OCI-LY7 (cell line): ENCODE measurements at regions not wholly inside any gene's neighbourhood (a gene's known extent, or its start where the extent isn't known, plus 50 kb on each side); places are given as distances from the start of the nearest gene placed in this dataset.

ENCODE experiments used
- BruUV-seq: library from RNA; stranded (reverse); fragments of 400-500 nt; replicated peaks from 2 replicates; lab custom pipeline; 2021; lab: Mats Ljungman, UMichigan
- CTCF ChIA-PET: fragments of 300-600 bp; sonication (Branson Sonifier 250); formaldehyde crosslinking; loops from one replicate; lab custom pipeline; 2022; ENCODE audit warnings: antibody characterized with exemption; ENCODE audit not compliant: unreplicated experiment; lab: Charles Lee
- POLR2A ChIA-PET: fragments of 300-600 bp; sonication (Branson Sonifier 250); formaldehyde crosslinking; loops from one replicate; lab custom pipeline; 2022; ENCODE audit warnings: antibody characterized with exemption; lab: Charles Lee
- DNase-seq: peaks from one replicate; pipeline ENCODE4 v3.0.0-alpha.2; 2015; ENCODE audit warnings: low spot score
- H2AFZ ChIP-seq: fragments of 200-600 bp; sonication (generic), shearing (Covaris generic); 2 replicates; pipeline ENCODE4 v1.6.1; 2014; ENCODE audit warnings: mild to moderate bottlenecking, antibody characterized with exemption, low read length, moderate library complexity
- H3K27ac ChIP-seq: fragments of 200-600 bp; sonication (generic); 2 replicates; pipeline ENCODE4 v1.5.1; 2014; ENCODE audit warnings: mixed run types, low read depth, mild to moderate bottlenecking, moderate library complexity, low read length, inconsistent platforms; ENCODE audit not compliant: poor library complexity, severe bottlenecking
- H3K36me3 ChIP-seq: fragments of 200-600 bp; sonication (generic); 2 replicates; pipeline ENCODE4 v1.6.1; 2014; ENCODE audit warnings: mild to moderate bottlenecking, antibody characterized with exemption, low read length, moderate library complexity, mixed read lengths; ENCODE audit not compliant: insufficient read depth
- H3K4me1 ChIP-seq: fragments of 200-600 bp; sonication (generic); 2 replicates; pipeline ENCODE4 v1.5.1; 2014; ENCODE audit warnings: mild to moderate bottlenecking, low read length; ENCODE audit not compliant: insufficient read depth, poor library complexity, severe bottlenecking
- H3K4me2 ChIP-seq: fragments of 200-600 bp; sonication (generic); 2 replicates; pipeline ENCODE4 v1.6.1; 2014; ENCODE audit warnings: mild to moderate bottlenecking, low read length
- H3K4me3 ChIP-seq: fragments of 200-600 bp; sonication (generic); 2 replicates; pipeline ENCODE4 v1.5.1; 2014; ENCODE audit warnings: mild to moderate bottlenecking, low read depth, low read length; ENCODE audit not compliant: poor library complexity, severe bottlenecking
- H3K79me2 ChIP-seq: fragments of 200-600 bp; sonication (generic); 2 replicates; pipeline ENCODE4 v1.6.1; 2016; ENCODE audit warnings: low read depth, mild to moderate bottlenecking, low read length, moderate library complexity, mixed read lengths; ENCODE audit not compliant: insufficient read depth
- H3K9me2 ChIP-seq: fragments of 200-600 bp; sonication (generic); 2 replicates; pipeline ENCODE4 v1.6.1; 2016; ENCODE audit warnings: mild to moderate bottlenecking, low read length, mixed read lengths; ENCODE audit not compliant: insufficient read depth
- H3K9me3 ChIP-seq: fragments of 200-600 bp; sonication (generic); 2 replicates; pipeline ENCODE4 v1.6.1; 2014; ENCODE audit warnings: mild to moderate bottlenecking, mixed run types, low read length, mixed read lengths
- H4K20me1 ChIP-seq: fragments of 200-600 bp; sonication (generic); 2 replicates; pipeline ENCODE4 v1.6.1; 2014; ENCODE audit warnings: mild to moderate bottlenecking, antibody characterized with exemption, low read length, moderate library complexity, mixed read lengths; ENCODE audit not compliant: insufficient read depth
- CTCF ChIP-seq: fragments of 200-600 bp; sonication (generic); conservative IDR thresholded peaks from 2 replicates; pipeline ENCODE4 v1.5.1; 2014; ENCODE audit warnings: mild to moderate bottlenecking, antibody characterized with exemption, low read length, moderate library complexity, mixed read lengths
- EZH2phosphoT487 ChIP-seq: fragments of 200-600 bp; sonication (generic); IDR thresholded peaks from 2 replicates; pipeline ENCODE4 v1.6.1; 2018; ENCODE audit warnings: low read depth, borderline replicate concordance, mild to moderate bottlenecking, mixed run types, antibody characterized with exemption, low read length, moderate library complexity, mixed read lengths
- intact Hi-C: fragments of 100-400 bp; cut with micrococcal nuclease; formaldehyde crosslinking; loops from one replicate; pipeline ENCODE4 v1.10.0; 2022; ENCODE audit not compliant: unreplicated experiment

GRCh38 chr13:59360108-59360507, 803.6 kb downstream of the DIAPH3 start:
- Histone ChIP-seq H3K4me1 (no peaks in the 10 kb centered on the region), H2AFZ (no peak overlapping the region), H4K20me1 (no peaks in the 10 kb centered on the region), H3K9me3 (no peaks in the 10 kb centered on the region), H3K36me3 (no peaks in the 10 kb centered on the region), H3K4me2 (no peak overlapping the region), H3K79me2 (no peaks in the 10 kb centered on the region), H3K27ac (no peak overlapping the region), H3K9me2 (no peaks in the 10 kb centered on the region), H3K4me3 (no peak overlapping the region)
- intact Hi-C loops = no loop called here
- DNase-seq = no peak
- TF ChIP-seq EZH2phosphoT487 (no peak), CTCF (no peak)
- BruUV-seq = no TSS peak
- POLR2A ChIA-PET = interaction anchor here (0.7 kb wide), 1 partner anchor 31 kb away, joined by 4 read pairs; no protein-coding TSS in a partner anchor
- CTCF ChIA-PET = no interaction called here

GRCh38 chr13:59360916-59361315, 802.8 kb downstream of the DIAPH3 start:
- Histone ChIP-seq H3K4me3 (no peak overlapping the region), H3K4me2 (no peak overlapping the region), H3K4me1 (no peaks in the 10 kb centered on the region), H3K9me3 (no peaks in the 10 kb centered on the region), H4K20me1 (no peaks in the 10 kb centered on the region), H3K9me2 (no peaks in the 10 kb centered on the region), H3K27ac (no peak overlapping the region), H2AFZ (no peak overlapping the region), H3K36me3 (no peaks in the 10 kb centered on the region), H3K79me2 (no peaks in the 10 kb centered on the region)
- CTCF ChIA-PET = no interaction called here
- intact Hi-C loops = no loop called here
- POLR2A ChIA-PET = interaction anchor here (0.5 to 0.7 kb wide), 3 partner anchors 30 to 1154 kb away, joined by 3 to 4 read pairs (median 3); no protein-coding TSS in a partner anchor
- TF ChIP-seq CTCF (no peak), EZH2phosphoT487 (no peak)
- no TSS peak for BruUV-seq
- no peak for DNase-seq

GRCh38 chr13:59363313-59363712, 800.4 kb downstream of the DIAPH3 start:
- CTCF ChIA-PET = no interaction called here
- intact Hi-C loops = no loop called here
- no peaks in the 10 kb centered on the region for H3K36me3 ChIP-seq
- no peaks in the 10 kb centered on the region for H4K20me1 ChIP-seq
- H3K9me2 ChIP-seq = no peaks in the 10 kb centered on the region
- DNase-seq = no peak
- no peak overlapping the region for H3K27ac ChIP-seq
- POLR2A ChIA-PET = no interaction called here
- no peak overlapping the region for H3K4me3 ChIP-seq
- no TSS peak for BruUV-seq
- H2AFZ ChIP-seq = no peak overlapping the region
- no peaks in the 10 kb centered on the region for H3K79me2 ChIP-seq
- no peak for TF ChIP-seq CTCF
- TF ChIP-seq EZH2phosphoT487 = no peak
- H3K4me2 ChIP-seq = no peak overlapping the region
- H3K9me3 ChIP-seq = no peaks in the 10 kb centered on the region
- no peaks in the 10 kb centered on the region for H3K4me1 ChIP-seq
